ENCODE measurements at regions not wholly inside any gene's neighbourhood (a gene's known extent, or its start where the extent isn't known, plus 50 kb on each side); places are given as distances from the start of the nearest gene placed in this dataset.

DNA sequence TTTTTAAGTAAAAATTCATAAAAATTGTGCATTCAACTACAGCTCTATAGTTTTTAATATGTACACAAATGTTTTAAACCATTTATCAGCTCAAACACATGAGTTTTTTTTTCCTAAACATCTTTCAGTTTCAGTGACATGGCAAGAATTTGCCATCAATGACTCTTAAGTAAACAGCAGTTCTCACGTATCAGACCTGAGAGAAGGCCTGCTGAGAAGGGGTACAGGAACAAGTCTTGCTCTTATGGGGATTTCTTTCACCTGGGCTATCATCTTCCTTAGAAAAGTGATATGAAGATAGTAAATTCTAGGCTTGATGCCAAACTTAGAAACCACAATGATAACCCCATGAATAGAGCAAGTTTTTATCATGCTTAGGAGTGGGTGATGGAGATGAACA is 467.8 kb downstream of the ARL4A start:
- Histone ChIP-seq H4K20me1 (ENCODE audit: insufficient read depth, low read length) (no peaks in the 10 kb centered on the region), H3K4me3 (ENCODE audit: low read length) (no peak overlapping the region), H3K27me3 (replicated peaks; ENCODE audit: insufficient read depth, low read length) (no peaks in the 10 kb centered on the region), H3K4me2 (ENCODE audit: low read depth, low read length) (peak overlapping the region; percentile 10), H3K79me2 (ENCODE audit: low read length) (no peaks in the 10 kb centered on the region), H3K9ac (ENCODE audit: low read length) (no peak overlapping the region), H3K36me3 (replicated peaks; ENCODE audit: insufficient read depth, low read length) (no peaks in the 10 kb centered on the region), H2AFZ (ENCODE audit: low read length) (no peak overlapping the region), H3K4me1 (ENCODE audit: low read length) (peaks cover 28% of the 10 kb centered on the region), H3K9me2 (replicated peaks; ENCODE audit: insufficient read depth, low read length) (no peaks in the 10 kb centered on the region), H3K27ac (ENCODE audit: low read length) (peak overlapping the region; percentile 48; the same call in 1 of the 2 replicates), H3K9me3 (replicated peaks; ENCODE audit: insufficient read depth, low read length) (no peaks in the 10 kb centered on the region), H3F3A (ENCODE audit: insufficient read depth, low read length) (peaks cover 19% of the 10 kb centered on the region)
- peak; percentile 70 for DNase-seq
- no peak for TF ChIP-seq EZH2 (optimal IDR thresholded peaks at IDR 0.05; ENCODE audit: low read depth, low read length)
- no peak for TF ChIP-seq EZH2phosphoT487 (IDR thresholded peaks at IDR 0.05; ENCODE audit: low read length)
- no peak for TF ChIP-seq CTCF (IDR thresholded peaks at IDR 0.05; ENCODE audit: low read length)

GRCh38 chr7:13159003-13159402 is 471.6 kb downstream of the ARL4A start:
- peak overlapping the region; percentile 73; the same call in 1 of the 2 replicates for H3K27ac ChIP-seq (ENCODE audit: low read length)
- H4K20me1 ChIP-seq (ENCODE audit: insufficient read depth, low read length) = no peaks in the 10 kb centered on the region
- 0 out of 2 replicates have a peak overlapping the region, but pooled peaks have one; percentile 66 for H2AFZ ChIP-seq (ENCODE audit: low read length)
- no peaks in the 10 kb centered on the region for H3K9me3 ChIP-seq (replicated peaks; ENCODE audit: insufficient read depth, low read length)
- DNase-seq = no peak
- H3K4me1 ChIP-seq (ENCODE audit: low read length) = peaks cover 34% of the 10 kb centered on the region
- H3K4me2 ChIP-seq (ENCODE audit: low read depth, low read length) = peak overlapping the region; percentile 46
- peaks cover 23% of the 10 kb centered on the region for H3F3A ChIP-seq (ENCODE audit: insufficient read depth, low read length)
- TF ChIP-seq EZH2 (optimal IDR thresholded peaks at IDR 0.05; ENCODE audit: low read depth, low read length) = no peak
- no peak for TF ChIP-seq EZH2phosphoT487 (IDR thresholded peaks at IDR 0.05; ENCODE audit: low read length)
- no peak for TF ChIP-seq CTCF (IDR thresholded peaks at IDR 0.05; ENCODE audit: low read length)
- H3K27me3 ChIP-seq (replicated peaks; ENCODE audit: insufficient read depth, low read length) = no peaks in the 10 kb centered on the region
- no peaks in the 10 kb centered on the region for H3K36me3 ChIP-seq (replicated peaks; ENCODE audit: insufficient read depth, low read length)
- no peaks in the 10 kb centered on the region for H3K79me2 ChIP-seq (ENCODE audit: low read length)
- H3K9ac ChIP-seq (ENCODE audit: low read length) = no peak overlapping the region
- H3K4me3 ChIP-seq (ENCODE audit: low read length) = peak overlapping the region; percentile 28; the same call in 1 of the 2 replicates
- H3K9me2 ChIP-seq (replicated peaks; ENCODE audit: insufficient read depth, low read length) = no peaks in the 10 kb centered on the region

DNA sequence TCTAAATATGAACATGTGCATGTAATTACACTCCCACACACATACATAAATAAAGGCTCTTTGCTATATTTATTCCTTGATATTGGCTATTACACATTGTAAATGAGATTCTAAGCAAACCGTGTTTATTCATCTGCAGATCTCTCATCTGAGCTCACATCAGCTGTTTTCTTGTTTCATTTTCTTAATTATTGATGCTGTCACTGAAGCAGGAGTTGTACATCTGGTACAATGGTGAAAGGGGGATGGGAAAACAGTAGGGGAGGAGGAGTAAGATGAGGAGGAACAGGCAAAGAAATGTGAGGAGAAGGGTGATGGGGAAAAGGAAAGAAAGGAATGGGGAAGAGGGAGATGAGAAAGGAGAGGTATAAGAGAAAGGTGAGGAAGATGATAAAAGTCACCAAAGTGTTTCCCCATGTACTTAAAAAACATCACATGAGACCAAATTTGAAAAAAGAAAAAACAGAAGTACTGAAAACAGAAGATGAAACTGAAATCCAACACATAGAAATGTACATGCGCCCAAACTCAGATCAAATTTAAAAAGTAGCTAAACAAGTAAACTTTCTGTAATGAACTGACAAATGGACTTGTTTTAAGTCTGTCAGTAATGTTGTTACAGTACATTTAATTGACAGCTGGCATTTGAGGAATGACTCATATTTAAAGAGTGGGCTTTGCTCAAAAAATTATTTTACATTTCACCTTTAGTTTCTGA is 472.2 kb downstream of the ARL4A start:
- H3K79me2 ChIP-seq (ENCODE audit: low read length) = no peaks in the 10 kb centered on the region
- peak overlapping the region; percentile 46 for H3K4me2 ChIP-seq (ENCODE audit: low read depth, low read length)
- no peaks in the 10 kb centered on the region for H3K36me3 ChIP-seq (replicated peaks; ENCODE audit: insufficient read depth, low read length)
- peaks cover 34% of the 10 kb centered on the region for H3K4me1 ChIP-seq (ENCODE audit: low read length)
- H3K27me3 ChIP-seq (replicated peaks; ENCODE audit: insufficient read depth, low read length) = no peaks in the 10 kb centered on the region
- H2AFZ ChIP-seq (ENCODE audit: low read length) = peak overlapping the region; percentile 66
- TF ChIP-seq CTCF (IDR thresholded peaks at IDR 0.05; ENCODE audit: low read length) (no peak), EZH2 (optimal IDR thresholded peaks at IDR 0.05; ENCODE audit: low read depth, low read length) (no peak), EZH2phosphoT487 (IDR thresholded peaks at IDR 0.05; ENCODE audit: low read length) (no peak)
- peak overlapping the region; percentile 14; the same call in 1 of the 2 replicates for H3K9ac ChIP-seq (ENCODE audit: low read length)
- no peaks in the 10 kb centered on the region for H3K9me2 ChIP-seq (replicated peaks; ENCODE audit: insufficient read depth, low read length)
- peaks cover 23% of the 10 kb centered on the region for H3F3A ChIP-seq (ENCODE audit: insufficient read depth, low read length)
- peak; percentile 63 for DNase-seq
- no peaks in the 10 kb centered on the region for H3K9me3 ChIP-seq (replicated peaks; ENCODE audit: insufficient read depth, low read length)
- H3K4me3 ChIP-seq (ENCODE audit: low read length) = peak overlapping the region; percentile 28; the same call in 1 of the 2 replicates
- no peaks in the 10 kb centered on the region for H4K20me1 ChIP-seq (ENCODE audit: insufficient read depth, low read length)
- H3K27ac ChIP-seq (ENCODE audit: low read length) = peak overlapping the region; percentile 73
